ENCODE measurements at regions not wholly inside any gene's neighbourhood (a gene's known extent, or its start where the extent isn't known, plus 50 kb on each side); places are given as distances from the start of the nearest gene placed in this dataset.

GRCh38 chr7:25788371-25788770, 363.6 kb upstream of the NFE2L3 start:
- H3K4me1 ChIP-seq = no peaks in the 10 kb centered on the region
- intact Hi-C loops (cut with DNase I) = no loop called here

GRCh38 chr7:25788961-25789620, 362.9 kb upstream of the NFE2L3 start:
- no peaks in the 10 kb centered on the region for H3K9me3 ChIP-seq
- intact Hi-C loops (cut with DNase I) = no loop called here
- no peaks in the 10 kb centered on the region for H3K36me3 ChIP-seq
- no peak overlapping the region for H3K4me3 ChIP-seq (replicated peaks in 1 of 3)
- WGBS, 2 donors = 92 to 96% methylated on average over 3 of the region's 3 CpGs
- no peaks in the 10 kb centered on the region for H3K27me3 ChIP-seq
- no peak for DNase-seq
- TF ChIP-seq POLR2A (IDR thresholded peaks at IDR 0.05) = no peak
- TF ChIP-seq CTCF (IDR thresholded peaks at IDR 0.05) = no peak
- H3K27ac ChIP-seq = no peak overlapping the region
- no peaks in the 10 kb centered on the region for H3K4me1 ChIP-seq

More at GRCh38 chr7:25788371-25788770, 363.6 kb upstream of the NFE2L3 start:
- H3K36me3 ChIP-seq = no peaks in the 10 kb centered on the region
- H3K9me3 ChIP-seq = no peaks in the 10 kb centered on the region
- no peak for DNase-seq
- no peak overlapping the region for H3K4me3 ChIP-seq (replicated peaks in 1 of 3)
- H3K27me3 ChIP-seq = no peaks in the 10 kb centered on the region
- H3K27ac ChIP-seq = no peak overlapping the region
- no peak for TF ChIP-seq POLR2A (IDR thresholded peaks at IDR 0.05)
- TF ChIP-seq CTCF (IDR thresholded peaks at IDR 0.05) = no peak

GRCh38 chr7:25789701-25790640, 362.0 kb upstream of the NFE2L3 start:
- Histone ChIP-seq H3K9me3 (no peaks in the 10 kb centered on the region), H3K27ac (no peak overlapping the region), H3K4me3 (replicated peaks in 1 of 3) (no peak overlapping the region), H3K27me3 (no peaks in the 10 kb centered on the region), H3K36me3 (no peaks in the 10 kb centered on the region), H3K4me1 (no peaks in the 10 kb centered on the region)
- DNase-seq = no peak
- TF ChIP-seq POLR2A (IDR thresholded peaks at IDR 0.05) = no peak
- no peak for TF ChIP-seq CTCF (IDR thresholded peaks at IDR 0.05)
- WGBS, 2 donors = 81 to 82% methylated on average over 13 of the region's 13 CpGs
- intact Hi-C loops (cut with DNase I) = no loop called here

DNA sequence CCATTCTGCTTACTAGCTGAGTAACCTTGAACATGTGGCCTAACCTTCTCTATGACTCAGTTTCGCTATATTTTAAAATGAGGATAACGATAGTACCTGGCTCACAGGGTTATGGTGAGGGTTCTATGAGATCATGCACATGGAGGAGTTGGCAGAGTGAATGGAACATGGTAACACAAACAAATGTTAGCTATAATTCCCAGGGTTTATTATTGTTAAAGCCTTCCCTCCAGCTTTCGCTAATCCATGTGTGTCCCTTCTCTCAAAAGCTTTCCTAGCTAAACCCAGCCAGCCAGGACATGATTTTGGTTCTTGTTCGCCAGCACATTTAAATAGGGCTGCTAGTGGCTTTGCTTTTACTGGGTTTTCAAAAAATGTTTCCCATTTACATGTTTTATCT, 361.0 kb upstream of the NFE2L3 start:
- H3K9me3 ChIP-seq = no peaks in the 10 kb centered on the region
- WGBS, 2 donors = 69 to 96% methylated on average over 4 of the region's 4 CpGs
- H3K4me3 ChIP-seq (replicated peaks in 1 of 3) = no peak overlapping the region
- H3K4me1 ChIP-seq = peaks cover 4 to 7% of the 10 kb centered on the region in 2 donors
- intact Hi-C loops (cut with DNase I) = no loop called here
- DNase-seq = no peak
- TF ChIP-seq CTCF (IDR thresholded peaks at IDR 0.05) (no peak), POLR2A (IDR thresholded peaks at IDR 0.05) (no peak)
- H3K27ac ChIP-seq = no peak overlapping the region
- no peaks in the 10 kb centered on the region for H3K36me3 ChIP-seq
- no peaks in the 10 kb centered on the region for H3K27me3 ChIP-seq

DNA sequence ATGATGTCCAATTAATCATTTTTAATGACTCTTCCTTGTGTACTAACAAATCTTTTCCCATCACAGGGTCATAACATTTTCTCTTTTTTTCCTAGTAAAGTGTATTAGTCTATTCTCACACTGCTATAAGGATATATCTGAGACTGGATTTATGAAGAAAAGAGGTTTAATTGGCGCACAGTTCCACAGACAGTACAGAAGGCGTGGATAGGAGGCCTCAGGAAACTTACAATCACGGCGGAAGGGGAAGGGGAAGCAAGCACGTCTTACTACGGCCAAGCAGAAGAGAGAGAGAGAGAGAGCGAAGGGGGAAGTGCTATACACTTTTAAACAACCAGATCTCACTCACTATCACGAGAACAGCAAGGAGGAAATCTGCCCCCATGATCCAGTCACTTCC, 359.4 kb upstream of the NFE2L3 start:
- H3K4me3 ChIP-seq (replicated peaks in 1 of 3) = no peak overlapping the region
- no peaks in the 10 kb centered on the region for H3K27me3 ChIP-seq
- H3K4me1 ChIP-seq = peaks cover 4 to 9% of the 10 kb centered on the region in 2 donors
- 84 to 89% methylated on average over 8 of the region's 8 CpGs for WGBS, 2 donors
- intact Hi-C loops (cut with DNase I) = no loop called here
- no peaks in the 10 kb centered on the region for H3K9me3 ChIP-seq
- DNase-seq = no peak
- no peaks in the 10 kb centered on the region for H3K36me3 ChIP-seq
- H3K27ac ChIP-seq = no peak overlapping the region
- TF ChIP-seq CTCF (IDR thresholded peaks at IDR 0.05) (no peak), POLR2A (IDR thresholded peaks at IDR 0.05) (no peak)
